Endodermal cell (in vitro differentiated cells): ENCODE measurements at regions not wholly inside any gene's neighbourhood (a gene's known extent, or its start where the extent isn't known, plus 50 kb on each side); places are given as distances from the start of the nearest gene placed in this dataset.
A peak's percentile ranks its signal among the peaks of the same experiment; 100 is the strongest.
"Not testable (repeated sequence)": the region's sequence is repeated elsewhere in the genome, so short reads cannot be mapped to it uniquely, and the experiment has no call there.

ENCODE experiments used
- DNase-seq: peaks from one replicate; pipeline ENCODE4 v3.0.0-alpha.2; 2017
- H3K27ac ChIP-seq: 2 replicates; pipeline ENCODE4 v1.5.1; 2013; ENCODE audit warnings: mild to moderate bottlenecking, low read depth, low read length, moderate library complexity
- H3K27me3 ChIP-seq: 2 replicates; pipeline ENCODE4 v1.6.1; 2013; ENCODE audit warnings: mild to moderate bottlenecking, low read length, moderate library complexity; ENCODE audit not compliant: insufficient read depth, control insufficient read depth, poor library complexity, severe bottlenecking
- H3K36me3 ChIP-seq: 2 replicates; pipeline ENCODE4 v1.7.0; 2013; ENCODE audit warnings: mild to moderate bottlenecking, low read length, moderate library complexity; ENCODE audit not compliant: control insufficient read depth, insufficient read depth
- H3K4me1 ChIP-seq: one replicate; pipeline ENCODE4 v1.7.0; 2013; ENCODE audit warnings: low read length; ENCODE audit not compliant: control insufficient read depth, insufficient read depth
- H3K4me3 ChIP-seq: 2 replicates; pipeline ENCODE4 v1.5.1; 2013; ENCODE audit warnings: mild to moderate bottlenecking, low read length, moderate library complexity
- H3K9ac ChIP-seq: 2 replicates; pipeline ENCODE4 v1.6.1; 2013; ENCODE audit warnings: mild to moderate bottlenecking, low read length, moderate library complexity; ENCODE audit not compliant: poor library complexity, severe bottlenecking; ENCODE audit errors: extremely low read depth
- H3K9me3 ChIP-seq: 2 replicates; pipeline ENCODE4 v1.6.1; 2013; ENCODE audit warnings: mild to moderate bottlenecking, low read length, moderate library complexity; ENCODE audit not compliant: control insufficient read depth
- H3K27ac Mint-ChIP-seq: 2 replicates; pipeline ENCODE4 v1.8.0; 2020; ENCODE audit warnings: mixed read lengths
- H3K27me3 Mint-ChIP-seq: 2 replicates; pipeline ENCODE4 v1.8.0; 2021; ENCODE audit warnings: mild to moderate bottlenecking, mixed read lengths; ENCODE audit not compliant: insufficient read depth
- H3K36me3 Mint-ChIP-seq: 2 replicates; pipeline ENCODE4 v1.8.0; 2020; ENCODE audit warnings: low read depth, mixed read lengths
- H3K4me1 Mint-ChIP-seq: 2 replicates; pipeline ENCODE4 v1.8.0; 2020; ENCODE audit warnings: mixed read lengths
- H3K4me3 Mint-ChIP-seq: 2 replicates; pipeline ENCODE4 v1.8.0; 2020; ENCODE audit warnings: mild to moderate bottlenecking, moderate library complexity, mixed read lengths
- H3K9me3 Mint-ChIP-seq: 2 replicates; pipeline ENCODE4 v1.8.0; 2020; ENCODE audit warnings: mild to moderate bottlenecking, mixed read lengths
- CTCF ChIP-seq: fragments of 200-600 bp; sonication (generic); conservative IDR thresholded peaks from 2 replicates; pipeline ENCODE4 v1.5.0; 2021; ENCODE audit warnings: antibody characterized with exemption, mild to moderate bottlenecking
- WGBS, 2 experiments: methylation state at CpG; one replicate each; pipeline versions ENCODE4 v1.1.5 to v1.1.7; 2013; ENCODE audit warnings: missing lambda C conversion rate in 2 of 2, mixed read lengths in 1 of 2; ENCODE audit not compliant: insufficient coverage in 1 of 2, insufficient read length in 1 of 2; 5-methylcytosine and 5-hydroxymethylcytosine counted together

GRCh38 chr11:49326651-49327050, 118.2 kb upstream of the FOLH1 start:
- H3K4me1 ChIP-seq, H3K4me3 Mint-ChIP-seq, H3K9ac ChIP-seq, H3K4me3 ChIP-seq, H3K27ac Mint-ChIP-seq, H3K27me3 Mint-ChIP-seq, H3K9me3 ChIP-seq, H3K36me3 ChIP-seq, H3K27ac ChIP-seq, H3K9me3 Mint-ChIP-seq, H3K27me3 ChIP-seq, H3K36me3 Mint-ChIP-seq: not testable (repeated sequence)
- peak; percentile 64 for DNase-seq
- WGBS, 2 experiments: 46 to 57% methylated on average over 2 to 3 of the region's 3 CpGs
- peaks cover 22% of the 10 kb centered on the region for H3K4me1 Mint-ChIP-seq

GRCh38 chr11:49316180-49316579, 107.8 kb upstream of the FOLH1 start:
- Histone ChIP-seq H3K27me3 (no peaks in the 10 kb centered on the region), H3K4me3 (no peak overlapping the region), H3K27ac (no peak overlapping the region), H3K36me3 (no peaks in the 10 kb centered on the region), H3K4me1 (no peaks in the 10 kb centered on the region), H3K9ac (no peak overlapping the region), H3K9me3 (peaks cover 14% of the 10 kb centered on the region)
- Mint-ChIP-seq H3K4me1 (peaks cover 9% of the 10 kb centered on the region), H3K4me3 (no peak overlapping the region), H3K36me3 (no peaks in the 10 kb centered on the region), H3K9me3 (peaks cover 12% of the 10 kb centered on the region), H3K27me3 (no peaks in the 10 kb centered on the region), H3K27ac (no peak overlapping the region)
- 83% methylated on average over 2 of the region's 2 CpGs; no CpG with 5 or more reads in 1 of the 2 experiments for WGBS, 2 experiments
- DNase-seq: no peak
- TF ChIP-seq CTCF: no peak

- Histone ChIP-seq H3K27ac (no peak overlapping the region), H3K9ac (no peak overlapping the region), H3K27me3 (no peaks in the 10 kb centered on the region), H3K4me1 (no peaks in the 10 kb centered on the region), H3K36me3 (no peaks in the 10 kb centered on the region), H3K4me3 (no peak overlapping the region), H3K9me3 (peaks cover 6% of the 10 kb centered on the region)
- no peak overlapping the region for H3K27ac Mint-ChIP-seq
- H3K4me1 Mint-ChIP-seq: peaks cover 17% of the 10 kb centered on the region
- no peaks in the 10 kb centered on the region for H3K27me3 Mint-ChIP-seq
- H3K4me3 Mint-ChIP-seq: no peak overlapping the region
- no CpG with 5 or more reads among the region's 1 CpG for WGBS, 2 experiments
- H3K9me3 Mint-ChIP-seq: no peaks in the 10 kb centered on the region
- TF ChIP-seq CTCF: no peak
- H3K36me3 Mint-ChIP-seq: no peaks in the 10 kb centered on the region
- no peak for DNase-seq
Observed at GRCh38 chr11:49303080-49303479, 94.7 kb upstream of the FOLH1 start.

GRCh38 chr11:49302360-49302759, 94.0 kb upstream of the FOLH1 start:
- peak; percentile 44 for TF ChIP-seq CTCF
- WGBS, 2 experiments: 80% methylated on average over 1 of the region's 2 CpGs; no CpG with 5 or more reads in 1 of the 2 experiments
- no peaks in the 10 kb centered on the region for H3K36me3 Mint-ChIP-seq
- H3K9ac ChIP-seq: no peak overlapping the region
- peaks cover 17% of the 10 kb centered on the region for H3K4me1 Mint-ChIP-seq
- H3K27me3 ChIP-seq: no peaks in the 10 kb centered on the region
- H3K4me3 ChIP-seq: no peak overlapping the region
- H3K9me3 Mint-ChIP-seq: peaks cover 5% of the 10 kb centered on the region
- peaks cover 6% of the 10 kb centered on the region for H3K9me3 ChIP-seq
- no peaks in the 10 kb centered on the region for H3K4me1 ChIP-seq
- no peak overlapping the region for H3K27ac Mint-ChIP-seq
- H3K27ac ChIP-seq: no peak overlapping the region
- H3K27me3 Mint-ChIP-seq: no peaks in the 10 kb centered on the region
- H3K36me3 ChIP-seq: no peaks in the 10 kb centered on the region
- H3K4me3 Mint-ChIP-seq: no peak overlapping the region
- no peak for DNase-seq

- H3K4me1 ChIP-seq, H3K27ac Mint-ChIP-seq, H3K9ac ChIP-seq, H3K9me3 Mint-ChIP-seq, H3K36me3 Mint-ChIP-seq, H3K27ac ChIP-seq, H3K27me3 ChIP-seq, H3K9me3 ChIP-seq, H3K27me3 Mint-ChIP-seq, H3K36me3 ChIP-seq, H3K4me3 Mint-ChIP-seq, H3K4me3 ChIP-seq: not testable (repeated sequence)
- peak; percentile 74 for DNase-seq
- 85% methylated on average over 1 of the region's 1 CpG; no CpG with 5 or more reads in 1 of the 2 experiments for WGBS, 2 experiments
- H3K4me1 Mint-ChIP-seq: peaks cover 19% of the 10 kb centered on the region
Observed at GRCh38 chr11:49298017-49298416, 89.6 kb upstream of the FOLH1 start.
